Liver (tissue), 8 donors: ENCODE measurements at regions not wholly inside any gene's neighbourhood (a gene's known extent, or its start where the extent isn't known, plus 50 kb on each side); places are given as distances from the start of the nearest gene placed in this dataset.

Source experiments
- DNase-seq: peaks from one replicate; pipeline ENCODE4 v3.0.0-alpha.2; 2017; ENCODE audit warnings: low spot score
- H3K27ac ChIP-seq, 2 donors: one replicate each; pipeline ENCODE4 v1.7.0; 2013; ENCODE audit warnings: inconsistent platforms in 2 of 2, low read length in 2 of 2, control low read depth in 1 of 2, low read depth in 1 of 2, mild to moderate bottlenecking in 1 of 2
- H3K27me3 ChIP-seq, 4 donors: one replicate each; pipeline versions ENCODE4 v1.6.1 to v1.7.0; 2013; ENCODE audit warnings: low read length in 3 of 4, inconsistent platforms in 1 of 4, mild to moderate bottlenecking in 1 of 4, moderate library complexity in 1 of 4; ENCODE audit not compliant: control insufficient read depth in 4 of 4, insufficient read depth in 4 of 4
- H3K36me3 ChIP-seq, 4 donors: one replicate each; pipeline versions ENCODE4 v1.6.1 to v1.7.0; 2013; ENCODE audit warnings: low read length in 3 of 4, mild to moderate bottlenecking in 3 of 4, low read depth in 1 of 4, moderate library complexity in 1 of 4; ENCODE audit not compliant: control insufficient read depth in 4 of 4, insufficient read depth in 3 of 4
- H3K4me1 ChIP-seq, 4 donors: one replicate each; pipeline versions ENCODE4 v1.6.1 to v1.7.0; 2013; ENCODE audit warnings: low read length in 3 of 4, mild to moderate bottlenecking in 3 of 4, moderate library complexity in 1 of 4; ENCODE audit not compliant: control insufficient read depth in 4 of 4, insufficient read depth in 4 of 4
- H3K4me3 ChIP-seq, 3 donors: one replicate each; pipeline versions ENCODE4 v1.6.1 to v1.7.0; 2013; ENCODE audit warnings: low read length in 3 of 3, control low read depth in 1 of 3, low read depth in 1 of 3, mild to moderate bottlenecking in 1 of 3
- H3K9ac ChIP-seq, 2 donors: one replicate each; pipeline ENCODE4 v1.7.0; 2013; ENCODE audit warnings: low read length in 2 of 2, mild to moderate bottlenecking in 2 of 2, moderate library complexity in 2 of 2, control low read depth in 1 of 2, low read depth in 1 of 2
- H3K9me3 ChIP-seq, 4 donors: one replicate each; pipeline versions ENCODE4 v1.6.1 to v1.7.0; 2013; ENCODE audit warnings: low read length in 3 of 4; ENCODE audit not compliant: control insufficient read depth in 4 of 4
- EGR1 ChIP-seq, 2 donors: IDR thresholded peaks; 2 replicates each; pipeline ENCODE4 v1.6.1; 2016 to 2018; ENCODE audit warnings: antibody characterized with exemption in 2 of 2, low read depth in 2 of 2
- FOXA1 ChIP-seq: IDR thresholded peaks from 2 replicates; pipeline ENCODE4 v1.6.1; 2016; ENCODE audit warnings: antibody characterized with exemption
- FOXA2 ChIP-seq: IDR thresholded peaks from 2 replicates; pipeline ENCODE4 v1.6.1; 2016; ENCODE audit warnings: antibody characterized with exemption
- GABPA ChIP-seq, 2 donors: IDR thresholded peaks in 1 of 2; conservative IDR thresholded peaks in 1 of 2; 2 replicates each; pipeline ENCODE4 v1.6.1; 2016; ENCODE audit warnings: antibody characterized with exemption in 2 of 2, mild to moderate bottlenecking in 1 of 2, moderate library complexity in 1 of 2
- JUND ChIP-seq, 2 donors: IDR thresholded peaks; 2 replicates each; pipeline ENCODE4 v1.6.1; 2016; ENCODE audit warnings: antibody characterized with exemption in 2 of 2
- NR2F2 ChIP-seq: IDR thresholded peaks from 2 replicates; pipeline ENCODE4 v1.6.1; 2016; ENCODE audit warnings: antibody characterized with exemption
- SP1 ChIP-seq: IDR thresholded peaks from 2 replicates; pipeline ENCODE4 v1.6.1; 2018; ENCODE audit warnings: antibody characterized with exemption, mild to moderate bottlenecking
- TAF1 ChIP-seq: conservative IDR thresholded peaks from 2 replicates; pipeline ENCODE4 v1.6.1; 2016; ENCODE audit warnings: antibody characterized with exemption, mild to moderate bottlenecking
- WGBS: extraction: QIAGEN DNeasy Blood & Tissue Kit; methylation state at CpG from one replicate; pipeline ENCODE4 v1.1.7; 2013; 5-methylcytosine and 5-hydroxymethylcytosine counted together
- TF ChIP-seq, protein P1 (sequence below): IDR thresholded peaks from 2 replicates; pipeline ENCODE4 v1.6.1; 2016; ENCODE audit warnings: antibody characterized with exemption
- TF ChIP-seq, protein P2 (sequence below): fragments of 150-350 bp; IDR thresholded peaks from 2 replicates; pipeline ENCODE4 v1.5.1; 2017; ENCODE audit warnings: improper control_type of control experiment, low read depth, low read length; ENCODE audit not compliant: missing input control
- TF ChIP-seq, protein P3 (sequence below): IDR thresholded peaks from 2 replicates; pipeline ENCODE4 v1.6.1; 2016; ENCODE audit warnings: antibody characterized with exemption, mild to moderate bottlenecking
- donor health status: healthy.
- donor health status: healthy.
- donor health status: healthy.
- donor health status: healthy.
- donor health status: healthy.

DNA sequence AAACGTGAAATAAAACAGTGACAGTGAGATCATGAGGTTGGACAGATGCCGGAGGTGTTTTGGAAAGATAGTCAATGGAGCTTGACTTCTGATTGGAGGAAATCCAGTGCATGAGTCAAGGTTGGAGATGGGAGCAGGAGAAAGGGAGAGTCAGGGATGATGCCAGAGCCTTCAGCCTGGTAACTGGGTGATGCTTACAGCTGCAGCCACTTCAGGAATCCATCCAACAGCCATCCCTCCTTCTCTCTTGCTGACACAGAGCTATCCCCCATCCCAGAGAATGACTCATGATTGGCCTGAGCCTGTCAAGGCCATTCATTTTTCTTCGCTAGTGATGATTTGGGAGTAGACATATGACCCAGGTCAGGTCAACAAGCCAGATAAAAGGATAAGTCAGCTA is 112.8 kb downstream of the SAMD5 start:
- Histone ChIP-seq H3K27ac (no peak overlapping the region), H3K9ac (no peak overlapping the region), H3K36me3 (no peaks in the 10 kb centered on the region), H3K4me3 (no peak overlapping the region), H3K27me3 (no peaks in the 10 kb centered on the region), H3K9me3 (no peaks in the 10 kb centered on the region), H3K4me1 (no peaks in the 10 kb centered on the region)
- WGBS = 87% methylated on average over 3 of the region's 3 CpGs
- DNase-seq = no peak
- TF ChIP-seq FOXA1 = no peak

DNA sequence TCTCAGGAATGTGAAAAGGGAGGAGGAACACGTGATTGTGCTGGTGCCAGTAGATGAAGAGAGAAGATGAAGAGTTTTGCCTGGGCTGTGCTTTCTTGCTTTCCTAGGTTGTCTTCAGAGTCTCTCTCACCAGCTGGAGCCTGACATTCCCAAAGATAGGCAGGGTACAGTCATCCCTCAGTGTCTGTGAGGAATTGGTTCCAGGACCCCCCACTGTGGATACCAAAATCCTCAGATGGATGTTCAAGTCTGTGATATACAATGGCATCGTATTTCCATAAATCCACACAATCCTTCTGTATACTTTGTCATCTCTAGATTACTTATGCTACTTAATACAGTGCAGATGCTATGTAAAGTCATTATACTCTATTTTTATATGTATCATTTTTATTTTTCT is 113.5 kb downstream of the SAMD5 start:
- Histone ChIP-seq H3K27me3 (no peaks in the 10 kb centered on the region), H3K4me1 (no peaks in the 10 kb centered on the region), H3K4me3 (no peak overlapping the region), H3K36me3 (no peaks in the 10 kb centered on the region), H3K9ac (no peak overlapping the region), H3K9me3 (no peaks in the 10 kb centered on the region), H3K27ac (no peak overlapping the region)
- TF ChIP-seq, protein P1, sequence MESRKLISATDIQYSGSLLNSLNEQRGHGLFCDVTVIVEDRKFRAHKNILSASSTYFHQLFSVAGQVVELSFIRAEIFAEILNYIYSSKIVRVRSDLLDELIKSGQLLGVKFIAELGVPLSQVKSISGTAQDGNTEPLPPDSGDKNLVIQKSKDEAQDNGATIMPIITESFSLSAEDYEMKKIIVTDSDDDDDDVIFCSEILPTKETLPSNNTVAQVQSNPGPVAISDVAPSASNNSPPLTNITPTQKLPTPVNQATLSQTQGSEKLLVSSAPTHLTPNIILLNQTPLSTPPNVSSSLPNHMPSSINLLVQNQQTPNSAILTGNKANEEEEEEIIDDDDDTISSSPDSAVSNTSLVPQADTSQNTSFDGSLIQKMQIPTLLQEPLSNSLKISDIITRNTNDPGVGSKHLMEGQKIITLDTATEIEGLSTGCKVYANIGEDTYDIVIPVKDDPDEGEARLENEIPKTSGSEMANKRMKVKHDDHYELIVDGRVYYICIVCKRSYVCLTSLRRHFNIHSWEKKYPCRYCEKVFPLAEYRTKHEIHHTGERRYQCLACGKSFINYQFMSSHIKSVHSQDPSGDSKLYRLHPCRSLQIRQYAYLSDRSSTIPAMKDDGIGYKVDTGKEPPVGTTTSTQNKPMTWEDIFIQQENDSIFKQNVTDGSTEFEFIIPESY = no peak
- TF ChIP-seq SP1 = no peak
- no peak for TF ChIP-seq GABPA (IDR thresholded peaks at IDR 0.05 in 1 of 2, conservative IDR thresholded peaks at IDR 0.05 in 1 of 2)
- no peak for TF ChIP-seq NR2F2
- TF ChIP-seq, protein P2, sequence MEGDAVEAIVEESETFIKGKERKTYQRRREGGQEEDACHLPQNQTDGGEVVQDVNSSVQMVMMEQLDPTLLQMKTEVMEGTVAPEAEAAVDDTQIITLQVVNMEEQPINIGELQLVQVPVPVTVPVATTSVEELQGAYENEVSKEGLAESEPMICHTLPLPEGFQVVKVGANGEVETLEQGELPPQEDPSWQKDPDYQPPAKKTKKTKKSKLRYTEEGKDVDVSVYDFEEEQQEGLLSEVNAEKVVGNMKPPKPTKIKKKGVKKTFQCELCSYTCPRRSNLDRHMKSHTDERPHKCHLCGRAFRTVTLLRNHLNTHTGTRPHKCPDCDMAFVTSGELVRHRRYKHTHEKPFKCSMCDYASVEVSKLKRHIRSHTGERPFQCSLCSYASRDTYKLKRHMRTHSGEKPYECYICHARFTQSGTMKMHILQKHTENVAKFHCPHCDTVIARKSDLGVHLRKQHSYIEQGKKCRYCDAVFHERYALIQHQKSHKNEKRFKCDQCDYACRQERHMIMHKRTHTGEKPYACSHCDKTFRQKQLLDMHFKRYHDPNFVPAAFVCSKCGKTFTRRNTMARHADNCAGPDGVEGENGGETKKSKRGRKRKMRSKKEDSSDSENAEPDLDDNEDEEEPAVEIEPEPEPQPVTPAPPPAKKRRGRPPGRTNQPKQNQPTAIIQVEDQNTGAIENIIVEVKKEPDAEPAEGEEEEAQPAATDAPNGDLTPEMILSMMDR = no peak
- no peak for TF ChIP-seq EGR1 (IDR thresholded peaks at IDR 0.05; ENCODE audit: low read depth in 2 of 2)
- WGBS = 72% methylated on average over 2 of the region's 2 CpGs
- no peak for DNase-seq

DNA sequence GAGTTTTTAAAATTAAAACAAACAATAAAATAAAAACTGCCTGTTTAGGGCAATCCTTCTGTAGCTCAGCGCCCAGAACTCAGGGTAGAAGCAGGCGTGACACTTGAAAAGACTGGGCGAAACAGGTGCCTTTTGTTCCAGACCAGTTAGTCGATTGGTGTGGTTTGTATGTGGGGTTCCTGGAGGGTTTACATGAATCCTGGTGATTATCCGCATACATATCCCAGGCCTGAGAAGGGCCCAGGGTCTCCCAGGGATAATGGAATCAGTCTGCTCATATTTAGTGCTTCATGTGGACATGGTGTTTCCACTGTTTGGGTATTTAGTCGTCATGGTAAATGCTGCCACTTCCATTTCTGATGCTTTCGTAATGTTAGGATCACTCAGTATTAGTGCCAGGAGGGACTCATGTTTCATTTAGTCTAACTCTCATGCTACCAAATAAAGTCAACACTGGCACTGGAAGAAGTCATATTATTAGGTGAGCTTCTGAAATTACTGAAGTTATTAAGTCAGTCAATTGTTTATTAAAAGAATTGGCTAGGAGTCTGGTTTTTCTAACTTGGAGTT is 116.5 kb downstream of the SAMD5 start:
- Histone ChIP-seq H3K36me3 (no peaks in the 10 kb centered on the region), H3K9me3 (no peaks in the 10 kb centered on the region), H3K9ac (no peak overlapping the region), H3K27me3 (no peaks in the 10 kb centered on the region), H3K4me1 (no peaks in the 10 kb centered on the region), H3K4me3 (no peak overlapping the region), H3K27ac (no peak overlapping the region)
- TF ChIP-seq, protein P3, sequence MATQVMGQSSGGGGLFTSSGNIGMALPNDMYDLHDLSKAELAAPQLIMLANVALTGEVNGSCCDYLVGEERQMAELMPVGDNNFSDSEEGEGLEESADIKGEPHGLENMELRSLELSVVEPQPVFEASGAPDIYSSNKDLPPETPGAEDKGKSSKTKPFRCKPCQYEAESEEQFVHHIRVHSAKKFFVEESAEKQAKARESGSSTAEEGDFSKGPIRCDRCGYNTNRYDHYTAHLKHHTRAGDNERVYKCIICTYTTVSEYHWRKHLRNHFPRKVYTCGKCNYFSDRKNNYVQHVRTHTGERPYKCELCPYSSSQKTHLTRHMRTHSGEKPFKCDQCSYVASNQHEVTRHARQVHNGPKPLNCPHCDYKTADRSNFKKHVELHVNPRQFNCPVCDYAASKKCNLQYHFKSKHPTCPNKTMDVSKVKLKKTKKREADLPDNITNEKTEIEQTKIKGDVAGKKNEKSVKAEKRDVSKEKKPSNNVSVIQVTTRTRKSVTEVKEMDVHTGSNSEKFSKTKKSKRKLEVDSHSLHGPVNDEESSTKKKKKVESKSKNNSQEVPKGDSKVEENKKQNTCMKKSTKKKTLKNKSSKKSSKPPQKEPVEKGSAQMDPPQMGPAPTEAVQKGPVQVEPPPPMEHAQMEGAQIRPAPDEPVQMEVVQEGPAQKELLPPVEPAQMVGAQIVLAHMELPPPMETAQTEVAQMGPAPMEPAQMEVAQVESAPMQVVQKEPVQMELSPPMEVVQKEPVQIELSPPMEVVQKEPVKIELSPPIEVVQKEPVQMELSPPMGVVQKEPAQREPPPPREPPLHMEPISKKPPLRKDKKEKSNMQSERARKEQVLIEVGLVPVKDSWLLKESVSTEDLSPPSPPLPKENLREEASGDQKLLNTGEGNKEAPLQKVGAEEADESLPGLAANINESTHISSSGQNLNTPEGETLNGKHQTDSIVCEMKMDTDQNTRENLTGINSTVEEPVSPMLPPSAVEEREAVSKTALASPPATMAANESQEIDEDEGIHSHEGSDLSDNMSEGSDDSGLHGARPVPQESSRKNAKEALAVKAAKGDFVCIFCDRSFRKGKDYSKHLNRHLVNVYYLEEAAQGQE = no peak
- TF ChIP-seq JUND (IDR thresholded peaks at IDR 0.05) (no peak), TAF1 (no peak), FOXA2 (no peak), FOXA1 (no peak)
- WGBS = 93% methylated on average over 7 of the region's 7 CpGs
- DNase-seq = no peak
